ENCODE measurements at regions not wholly inside any gene's neighbourhood (a gene's known extent, or its start where the extent isn't known, plus 50 kb on each side); places are given as distances from the start of the nearest gene placed in this dataset.

DNA sequence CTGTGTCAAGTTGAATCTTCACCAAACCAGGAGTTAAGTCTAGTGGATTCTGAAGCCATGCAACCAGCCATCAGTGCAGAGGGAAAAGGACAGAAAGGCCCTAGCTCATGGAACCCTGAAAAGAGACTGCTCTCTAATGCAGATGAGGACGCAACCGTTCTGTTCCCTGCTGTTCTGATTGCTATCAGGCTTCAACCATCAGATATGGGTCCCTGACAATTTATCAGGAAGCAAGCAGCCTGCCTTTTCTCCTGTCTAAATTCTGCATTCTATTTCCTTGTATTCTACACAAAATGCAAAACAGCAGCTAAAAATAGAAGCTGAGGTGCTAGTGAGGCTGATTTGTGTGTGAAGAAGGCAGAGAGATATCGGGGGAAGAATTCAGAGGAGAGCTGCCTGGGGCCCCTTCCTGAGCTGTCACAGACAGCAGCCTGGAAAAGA lies 68.4 kb upstream of the RTN4 start:
- TF ChIP-seq, protein P1, sequence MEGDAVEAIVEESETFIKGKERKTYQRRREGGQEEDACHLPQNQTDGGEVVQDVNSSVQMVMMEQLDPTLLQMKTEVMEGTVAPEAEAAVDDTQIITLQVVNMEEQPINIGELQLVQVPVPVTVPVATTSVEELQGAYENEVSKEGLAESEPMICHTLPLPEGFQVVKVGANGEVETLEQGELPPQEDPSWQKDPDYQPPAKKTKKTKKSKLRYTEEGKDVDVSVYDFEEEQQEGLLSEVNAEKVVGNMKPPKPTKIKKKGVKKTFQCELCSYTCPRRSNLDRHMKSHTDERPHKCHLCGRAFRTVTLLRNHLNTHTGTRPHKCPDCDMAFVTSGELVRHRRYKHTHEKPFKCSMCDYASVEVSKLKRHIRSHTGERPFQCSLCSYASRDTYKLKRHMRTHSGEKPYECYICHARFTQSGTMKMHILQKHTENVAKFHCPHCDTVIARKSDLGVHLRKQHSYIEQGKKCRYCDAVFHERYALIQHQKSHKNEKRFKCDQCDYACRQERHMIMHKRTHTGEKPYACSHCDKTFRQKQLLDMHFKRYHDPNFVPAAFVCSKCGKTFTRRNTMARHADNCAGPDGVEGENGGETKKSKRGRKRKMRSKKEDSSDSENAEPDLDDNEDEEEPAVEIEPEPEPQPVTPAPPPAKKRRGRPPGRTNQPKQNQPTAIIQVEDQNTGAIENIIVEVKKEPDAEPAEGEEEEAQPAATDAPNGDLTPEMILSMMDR (conservative IDR thresholded peaks at IDR 0.05; ENCODE audit: low read depth, low read length), result no peak
- TF ChIP-seq EZH2 (IDR thresholded peaks at IDR 0.05; ENCODE audit: low read length, unreplicated experiment), result no peak
